ENCODE measurements at regions not wholly inside any gene's neighbourhood (a gene's known extent, or its start where the extent isn't known, plus 50 kb on each side); places are given as distances from the start of the nearest gene placed in this dataset.

DNA sequence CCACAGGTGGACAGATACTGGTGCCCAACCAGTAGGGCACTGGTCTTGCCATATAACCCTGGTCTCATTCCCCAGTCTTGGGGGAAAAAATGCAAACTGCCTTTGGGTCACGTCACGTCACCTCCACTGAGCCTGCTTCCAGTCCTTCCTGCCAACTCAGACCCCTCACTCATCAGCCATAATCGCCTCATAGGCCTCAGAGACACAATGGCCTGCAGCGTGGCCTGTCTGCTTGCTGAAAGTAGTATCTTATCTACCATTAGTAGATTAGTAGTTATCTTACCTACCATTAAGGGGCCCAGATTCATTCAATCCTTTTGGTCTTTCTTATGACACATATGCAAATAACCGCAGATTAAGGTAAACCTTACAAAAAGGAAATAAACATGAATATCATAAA, 93.8 kb downstream of the FAM174B start:
- TF ChIP-seq CTCF (IDR thresholded peaks at IDR 0.05 in 4 of 5, conservative IDR thresholded peaks at IDR 0.05 in 1 of 5) (no peak), POLR2A (IDR thresholded peaks at IDR 0.05) (no peak)
